Hematopoietic multipotent progenitor cell treated with erythropoietin and hydrocortisone succinate and interleukin-3 and kit ligand, for 6 days (in vitro differentiated cells): ENCODE measurements at regions not wholly inside any gene's neighbourhood (a gene's known extent, or its start where the extent isn't known, plus 50 kb on each side); places are given as distances from the start of the nearest gene placed in this dataset.

Source experiments
- DNase-seq: peaks from one replicate; pipeline ENCODE4 v3.0.0-alpha.2; 2015

- DNase-seq: no peak
These were observed 83.5 kb downstream of the TBX22 start for GRCh38 chrX:80098038-80098437.

- DNase-seq: no peak
These were observed 105.8 kb downstream of the TBX22 start for GRCh38 chrX:80120335-80120734.

- no peak for DNase-seq
These were observed 124.4 kb downstream of the TBX22 start for GRCh38 chrX:80138938-80139337.

- no peak for DNase-seq
These were observed 125.0 kb downstream of the TBX22 start for GRCh38 chrX:80139564-80139963.

- no peak for DNase-seq
These were observed 156.0 kb downstream of the TBX22 start for GRCh38 chrX:80170581-80170980.

GRCh38 chrX:80173261-80173660, 158.7 kb downstream of the TBX22 start:
- no peak for DNase-seq

GRCh38 chrX:80174925-80175574, 160.5 kb downstream of the TBX22 start:
- no peak for DNase-seq

- peak; percentile 0 for DNase-seq
These were observed 166.5 kb downstream of the TBX22 start for GRCh38 chrX:80181079-80181478.

- no peak for DNase-seq
These were observed 170.3 kb downstream of the TBX22 start for GRCh38 chrX:80184854-80185253.

- DNase-seq: no peak
These were observed 192.1 kb downstream of the TBX22 start for GRCh38 chrX:80206647-80207046.

GRCh38 chrX:80207327-80207726, 192.8 kb downstream of the TBX22 start:
- DNase-seq: no peak

GRCh38 chrX:80216086-80216485, 201.5 kb downstream of the TBX22 start:
- DNase-seq: no peak

GRCh38 chrX:80223982-80224579, 196.2 kb upstream of the TENT5D start:
- peak; percentile 9 for DNase-seq

- no peak for DNase-seq
These were observed 190.6 kb upstream of the TENT5D start for GRCh38 chrX:80229626-80230025.

GRCh38 chrX:80237072-80237471, 183.2 kb upstream of the TENT5D start:
- no peak for DNase-seq

GRCh38 chrX:80246271-80246670, 174.0 kb upstream of the TENT5D start:
- DNase-seq: no peak

GRCh38 chrX:80266287-80266686, 154.0 kb upstream of the TENT5D start:
- DNase-seq: no peak

- no peak for DNase-seq
These were observed 153.3 kb upstream of the TENT5D start for GRCh38 chrX:80266979-80267378.

- no peak for DNase-seq
These were observed 152.5 kb upstream of the TENT5D start for GRCh38 chrX:80267790-80268189.

- peak; percentile 13 for DNase-seq
These were observed 137.7 kb upstream of the TENT5D start for GRCh38 chrX:80282535-80282934.

- DNase-seq: peak; percentile 54
These were observed 135.0 kb upstream of the TENT5D start for GRCh38 chrX:80285131-80285773.

GRCh38 chrX:80290834-80291233, 129.4 kb upstream of the TENT5D start:
- no peak for DNase-seq

GRCh38 chrX:80293354-80293753, 126.9 kb upstream of the TENT5D start:
- no peak for DNase-seq

- DNase-seq: no peak
These were observed 114.2 kb upstream of the TENT5D start for GRCh38 chrX:80306007-80306406.

GRCh38 chrX:80312448-80312847, 107.8 kb upstream of the TENT5D start:
- no peak for DNase-seq
